ENCODE measurements at regions not wholly inside any gene's neighbourhood (a gene's known extent, or its start where the extent isn't known, plus 50 kb on each side); places are given as distances from the start of the nearest gene placed in this dataset.

- TF ChIP-seq POLR2AphosphoS5 (IDR thresholded peaks at IDR 0.05; ENCODE audit: low read depth, low read length), result no peak
- TF ChIP-seq, protein P1, sequence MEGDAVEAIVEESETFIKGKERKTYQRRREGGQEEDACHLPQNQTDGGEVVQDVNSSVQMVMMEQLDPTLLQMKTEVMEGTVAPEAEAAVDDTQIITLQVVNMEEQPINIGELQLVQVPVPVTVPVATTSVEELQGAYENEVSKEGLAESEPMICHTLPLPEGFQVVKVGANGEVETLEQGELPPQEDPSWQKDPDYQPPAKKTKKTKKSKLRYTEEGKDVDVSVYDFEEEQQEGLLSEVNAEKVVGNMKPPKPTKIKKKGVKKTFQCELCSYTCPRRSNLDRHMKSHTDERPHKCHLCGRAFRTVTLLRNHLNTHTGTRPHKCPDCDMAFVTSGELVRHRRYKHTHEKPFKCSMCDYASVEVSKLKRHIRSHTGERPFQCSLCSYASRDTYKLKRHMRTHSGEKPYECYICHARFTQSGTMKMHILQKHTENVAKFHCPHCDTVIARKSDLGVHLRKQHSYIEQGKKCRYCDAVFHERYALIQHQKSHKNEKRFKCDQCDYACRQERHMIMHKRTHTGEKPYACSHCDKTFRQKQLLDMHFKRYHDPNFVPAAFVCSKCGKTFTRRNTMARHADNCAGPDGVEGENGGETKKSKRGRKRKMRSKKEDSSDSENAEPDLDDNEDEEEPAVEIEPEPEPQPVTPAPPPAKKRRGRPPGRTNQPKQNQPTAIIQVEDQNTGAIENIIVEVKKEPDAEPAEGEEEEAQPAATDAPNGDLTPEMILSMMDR (IDR thresholded peaks at IDR 0.05), result peak; percentile 27; the same call in 1 of the 2 replicates
Observed at GRCh38 chr7:91784469-91784868, 96.0 kb downstream of the MTERF1 start.

All from Panc1 (cell line).